Skeletal muscle tissue (tissue), 3 donors: ENCODE measurements at regions not wholly inside any gene's neighbourhood (a gene's known extent, or its start where the extent isn't known, plus 50 kb on each side); places are given as distances from the start of the nearest gene placed in this dataset.
"Not testable (repeated sequence)": the region's sequence is repeated elsewhere in the genome, so short reads cannot be mapped to it uniquely, and the experiment has no call there.

Experiments used
- H3K27ac ChIP-seq: one replicate; pipeline ENCODE4 v1.7.0; 2013; ENCODE audit warnings: mild to moderate bottlenecking, low read depth, low read length, inconsistent platforms
- H3K27me3 ChIP-seq, 3 donors: one replicate each; pipeline ENCODE4 v1.7.0; 2013; ENCODE audit warnings: low read length in 3 of 3; ENCODE audit not compliant: control insufficient read depth in 3 of 3, insufficient read depth in 3 of 3
- H3K36me3 ChIP-seq, 3 donors: one replicate each; pipeline ENCODE4 v1.7.0; 2013; ENCODE audit warnings: low read length in 3 of 3; ENCODE audit not compliant: control insufficient read depth in 3 of 3, insufficient read depth in 3 of 3
- H3K4me1 ChIP-seq, 3 donors: one replicate each; pipeline ENCODE4 v1.7.0; 2013; ENCODE audit warnings: low read length in 3 of 3, mild to moderate bottlenecking in 3 of 3; ENCODE audit not compliant: control insufficient read depth in 3 of 3, insufficient read depth in 3 of 3
- H3K4me3 ChIP-seq, 3 donors: one replicate each; pipeline ENCODE4 v1.7.0; 2013; ENCODE audit warnings: low read length in 3 of 3
- H3K9ac ChIP-seq, 3 donors: one replicate each; pipeline ENCODE4 v1.7.0; 2013; ENCODE audit warnings: low read length in 3 of 3, mild to moderate bottlenecking in 3 of 3, moderate library complexity in 2 of 3, low read depth in 1 of 3
- H3K9me3 ChIP-seq, 3 donors: one replicate each; pipeline ENCODE4 v1.7.0; 2013; ENCODE audit warnings: low read length in 3 of 3; ENCODE audit not compliant: control insufficient read depth in 3 of 3
- donor health status: Osteomylitis.

- H3K4me1 ChIP-seq, result no peaks in the 10 kb centered on the region
- H3K27ac ChIP-seq, result peak overlapping the region; percentile 31
- no peak overlapping the region for H3K9ac ChIP-seq
- H3K4me3 ChIP-seq, result no peak overlapping the region
- no peaks in the 10 kb centered on the region for H3K9me3 ChIP-seq
- no peaks in the 10 kb centered on the region for H3K36me3 ChIP-seq
- no peaks in the 10 kb centered on the region for H3K27me3 ChIP-seq
Observed at GRCh38 chrX:55326985-55327384, 62.3 kb upstream of the PAGE3 start.

GRCh38 chrX:55335296-55335695, 70.6 kb upstream of the PAGE3 start:
- H3K27ac ChIP-seq, result no peak overlapping the region
- no peak overlapping the region for H3K9ac ChIP-seq
- H3K4me1 ChIP-seq, result no peaks in the 10 kb centered on the region
- H3K9me3 ChIP-seq, result no peaks in the 10 kb centered on the region
- no peaks in the 10 kb centered on the region for H3K36me3 ChIP-seq
- H3K27me3 ChIP-seq, result no peaks in the 10 kb centered on the region
- H3K4me3 ChIP-seq, result no peak overlapping the region

- Histone ChIP-seq H3K27me3 (no peaks in the 10 kb centered on the region), H3K36me3 (no peaks in the 10 kb centered on the region), H3K9me3 (no peaks in the 10 kb centered on the region), H3K4me1 (no peaks in the 10 kb centered on the region), H3K9ac (no peak overlapping the region), H3K4me3 (no peak overlapping the region), H3K27ac (no peak overlapping the region)
Observed at GRCh38 chrX:55336176-55336575, 71.5 kb upstream of the PAGE3 start.

GRCh38 chrX:55340896-55341433, 76.2 kb upstream of the PAGE3 start:
- H3K4me1 ChIP-seq, result peaks cover 0 to 2% (median 0%) of the 10 kb centered on the region in 3 donors
- H3K27me3 ChIP-seq, result no peaks in the 10 kb centered on the region
- no peak overlapping the region for H3K27ac ChIP-seq
- no peaks in the 10 kb centered on the region for H3K36me3 ChIP-seq
- H3K9me3 ChIP-seq, result no peaks in the 10 kb centered on the region
- no peak overlapping the region for H3K9ac ChIP-seq
- H3K4me3 ChIP-seq, result no peak overlapping the region

- H3K27me3 ChIP-seq, result no peaks in the 10 kb centered on the region
- H3K4me3 ChIP-seq, result no peak overlapping the region
- H3K9ac ChIP-seq, result no peak overlapping the region
- peaks cover 0 to 2% (median 0%) of the 10 kb centered on the region in 3 donors for H3K4me1 ChIP-seq
- no peaks in the 10 kb centered on the region for H3K9me3 ChIP-seq
- H3K36me3 ChIP-seq, result no peaks in the 10 kb centered on the region
- no peak overlapping the region for H3K27ac ChIP-seq
Observed at GRCh38 chrX:55342533-55343501, 78.1 kb upstream of the PAGE3 start.

GRCh38 chrX:55356609-55357008, 91.9 kb upstream of the PAGE3 start:
- no peak overlapping the region for H3K9ac ChIP-seq
- H3K4me3 ChIP-seq, result no peak overlapping the region
- no peak overlapping the region for H3K27ac ChIP-seq
- no peaks in the 10 kb centered on the region for H3K27me3 ChIP-seq
- no peaks in the 10 kb centered on the region for H3K4me1 ChIP-seq
- H3K9me3 ChIP-seq, result peaks cover 0 to 3% (median 0%) of the 10 kb centered on the region in 3 donors
- H3K36me3 ChIP-seq, result no peaks in the 10 kb centered on the region

- Histone ChIP-seq H3K9me3 (peaks cover 0 to 3% (median 0%) of the 10 kb centered on the region in 3 donors), H3K4me3 (no peak overlapping the region), H3K27me3 (no peaks in the 10 kb centered on the region), H3K4me1 (no peaks in the 10 kb centered on the region), H3K36me3 (no peaks in the 10 kb centered on the region), H3K27ac (no peak overlapping the region), H3K9ac (no peak overlapping the region)
Observed at GRCh38 chrX:55357236-55357635, 92.5 kb upstream of the PAGE3 start.

- Histone ChIP-seq H3K27me3 (peaks cover 0 to 6% (median 0%) of the 10 kb centered on the region in 3 donors), H3K36me3 (no peaks in the 10 kb centered on the region), H3K9ac (no peak overlapping the region), H3K4me3 (no peak overlapping the region), H3K9me3 (no peaks in the 10 kb centered on the region), H3K4me1 (no peaks in the 10 kb centered on the region), H3K27ac (no peak overlapping the region)
Observed at GRCh38 chrX:55379396-55379795, 72.5 kb upstream of the MAGEH1 start.

GRCh38 chrX:55389376-55389775, 62.6 kb upstream of the MAGEH1 start:
- Histone ChIP-seq H3K4me1 (no peaks in the 10 kb centered on the region), H3K9ac (no peak overlapping the region), H3K27me3 (peaks cover 0 to 3% (median 0%) of the 10 kb centered on the region in 3 donors), H3K27ac (no peak overlapping the region), H3K36me3 (no peaks in the 10 kb centered on the region), H3K4me3 (no peak overlapping the region), H3K9me3 (no peaks in the 10 kb centered on the region)

GRCh38 chrX:55396836-55397235, 55.1 kb upstream of the MAGEH1 start:
- H3K4me1 ChIP-seq, H3K4me3 ChIP-seq, H3K27ac ChIP-seq, H3K36me3 ChIP-seq, H3K9me3 ChIP-seq, H3K9ac ChIP-seq, H3K27me3 ChIP-seq: not testable (repeated sequence)
